GM19324 (cell line): ENCODE measurements at regions not wholly inside any gene's neighbourhood (a gene's known extent, or its start where the extent isn't known, plus 50 kb on each side); places are given as distances from the start of the nearest gene placed in this dataset.
"Not testable (repeated sequence)": the region's sequence is repeated elsewhere in the genome, so short reads cannot be mapped to it uniquely, and the experiment has no call there.

Source experiments
- ATAC-seq: cut with Tn5 transposase; IDR thresholded peaks from one replicate; pipeline ENCODE4 v1.9.1; 2021; ENCODE audit warnings: mild to moderate bottlenecking, moderate library complexity; ENCODE audit not compliant: unreplicated experiment, low FRiP score

GRCh38 chr11:57871231-57871630 lies 109.6 kb downstream of the CTNND1 start:
- ATAC-seq, result no peak

- no peak for ATAC-seq
These were observed 111.8 kb downstream of the CTNND1 start for GRCh38 chr11:57873196-57873911.

GRCh38 chr11:57874981-57875380 lies 113.4 kb downstream of the CTNND1 start:
- ATAC-seq, result no peak

- no peak for ATAC-seq
These were observed 120.0 kb downstream of the CTNND1 start for GRCh38 chr11:57881647-57882046.

GRCh38 chr11:57883630-57884029 lies 122.0 kb downstream of the CTNND1 start:
- ATAC-seq, result no peak

- no peak for ATAC-seq
These were observed 123.9 kb downstream of the CTNND1 start for GRCh38 chr11:57885298-57886050.

- no peak for ATAC-seq
These were observed 126.8 kb downstream of the CTNND1 start for GRCh38 chr11:57888386-57888785.

- ATAC-seq, result no peak
These were observed 128.9 kb downstream of the CTNND1 start for GRCh38 chr11:57890521-57890920.

GRCh38 chr11:57893200-57893599 lies 130.5 kb upstream of the OR9Q1 start:
- ATAC-seq, result not testable (repeated sequence)

- no peak for ATAC-seq
These were observed 127.1 kb upstream of the OR9Q1 start for GRCh38 chr11:57896361-57897145.

GRCh38 chr11:57899378-57899777 lies 124.3 kb upstream of the OR9Q1 start:
- ATAC-seq, result no peak

- no peak for ATAC-seq
These were observed 123.4 kb upstream of the OR9Q1 start for GRCh38 chr11:57900320-57900719.

- no peak for ATAC-seq
These were observed 122.4 kb upstream of the OR9Q1 start for GRCh38 chr11:57901278-57901677.

- ATAC-seq, result no peak
These were observed 121.9 kb upstream of the OR9Q1 start for GRCh38 chr11:57901756-57902155.

GRCh38 chr11:57903011-57903410 lies 120.7 kb upstream of the OR9Q1 start:
- ATAC-seq, result no peak

GRCh38 chr11:57903441-57904123 lies 120.1 kb upstream of the OR9Q1 start:
- peak; percentile 74 for ATAC-seq

- no peak for ATAC-seq
These were observed 119.3 kb upstream of the OR9Q1 start for GRCh38 chr11:57904376-57904775.

- ATAC-seq, result no peak
These were observed 118.2 kb upstream of the OR9Q1 start for GRCh38 chr11:57905439-57905838.

GRCh38 chr11:57908399-57908798 lies 115.3 kb upstream of the OR9Q1 start:
- ATAC-seq, result not testable (repeated sequence)

- not testable (repeated sequence) for ATAC-seq
These were observed 112.2 kb upstream of the OR9Q1 start for GRCh38 chr11:57911522-57911921.
